ENCODE measurements at regions not wholly inside any gene's neighbourhood (a gene's known extent, or its start where the extent isn't known, plus 50 kb on each side); places are given as distances from the start of the nearest gene placed in this dataset.

GRCh38 chr13:30845297-30846214 lies 60.5 kb upstream of the MEDAG start:
- Histone ChIP-seq H3K9me3 (no peaks in the 10 kb centered on the region), H3K36me3 (no peaks in the 10 kb centered on the region), H3K4me1 (no peaks in the 10 kb centered on the region), H3K27ac (peak overlapping the region in 1 of 4 donors; percentile 10), H3K4me3 (no peak overlapping the region), H3K27me3 (no peaks in the 10 kb centered on the region)
- in situ Hi-C loops (cut with MboI; ENCODE audit: low pct_ligation_motif_present in 1 of 4, low pct_unique_long_range_greater_than_20kb in 1 of 4, low sequenced_read_pairs in 3 of 4) (loop anchor here in 1 of 4 donors (25.0 kb wide), 1 partner anchor 192 kb away; no protein-coding TSS in a partner anchor), intact Hi-C loops (cut with DNase I; ENCODE audit: low total_unique reads) (no loop called here)
- no peak for DNase-seq
- 60 to 62% methylated on average over 10 to 11 of the region's 11 CpGs for WGBS, 2 donors (ENCODE audit: low coverage in 1 of 2)
- TF ChIP-seq, protein P1, sequence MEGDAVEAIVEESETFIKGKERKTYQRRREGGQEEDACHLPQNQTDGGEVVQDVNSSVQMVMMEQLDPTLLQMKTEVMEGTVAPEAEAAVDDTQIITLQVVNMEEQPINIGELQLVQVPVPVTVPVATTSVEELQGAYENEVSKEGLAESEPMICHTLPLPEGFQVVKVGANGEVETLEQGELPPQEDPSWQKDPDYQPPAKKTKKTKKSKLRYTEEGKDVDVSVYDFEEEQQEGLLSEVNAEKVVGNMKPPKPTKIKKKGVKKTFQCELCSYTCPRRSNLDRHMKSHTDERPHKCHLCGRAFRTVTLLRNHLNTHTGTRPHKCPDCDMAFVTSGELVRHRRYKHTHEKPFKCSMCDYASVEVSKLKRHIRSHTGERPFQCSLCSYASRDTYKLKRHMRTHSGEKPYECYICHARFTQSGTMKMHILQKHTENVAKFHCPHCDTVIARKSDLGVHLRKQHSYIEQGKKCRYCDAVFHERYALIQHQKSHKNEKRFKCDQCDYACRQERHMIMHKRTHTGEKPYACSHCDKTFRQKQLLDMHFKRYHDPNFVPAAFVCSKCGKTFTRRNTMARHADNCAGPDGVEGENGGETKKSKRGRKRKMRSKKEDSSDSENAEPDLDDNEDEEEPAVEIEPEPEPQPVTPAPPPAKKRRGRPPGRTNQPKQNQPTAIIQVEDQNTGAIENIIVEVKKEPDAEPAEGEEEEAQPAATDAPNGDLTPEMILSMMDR (IDR thresholded peaks at IDR 0.05) = no peak
- TF ChIP-seq EP300 (IDR thresholded peaks at IDR 0.05; ENCODE audit: low read depth) = no peak
- TF ChIP-seq POLR2A (IDR thresholded peaks at IDR 0.05) = no peak
- TF ChIP-seq POLR2AphosphoS5 (IDR thresholded peaks at IDR 0.05) = no peak

GRCh38 chr13:30846311-30846710 lies 59.8 kb upstream of the MEDAG start:
- Histone ChIP-seq H3K36me3 (no peaks in the 10 kb centered on the region), H3K27ac (no peak overlapping the region), H3K4me1 (no peaks in the 10 kb centered on the region), H3K4me3 (no peak overlapping the region), H3K27me3 (no peaks in the 10 kb centered on the region), H3K9me3 (no peaks in the 10 kb centered on the region)
- intact Hi-C loops (cut with DNase I; ENCODE audit: low total_unique reads) = no loop called here
- in situ Hi-C loops (cut with MboI; ENCODE audit: low pct_ligation_motif_present in 1 of 4, low pct_unique_long_range_greater_than_20kb in 1 of 4, low sequenced_read_pairs in 3 of 4) = loop anchor here in 1 of 4 donors (25.0 kb wide), 1 partner anchor 191 kb away; no protein-coding TSS in a partner anchor
- no peak for TF ChIP-seq POLR2A (IDR thresholded peaks at IDR 0.05)
- TF ChIP-seq EP300 (IDR thresholded peaks at IDR 0.05; ENCODE audit: low read depth) = no peak
- no peak for TF ChIP-seq POLR2AphosphoS5 (IDR thresholded peaks at IDR 0.05)
- TF ChIP-seq, protein P1 (IDR thresholded peaks at IDR 0.05) = no peak
- no peak for DNase-seq
- 77 to 80% methylated on average over 1 to 2 of the region's 2 CpGs for WGBS, 2 donors (ENCODE audit: low coverage in 1 of 2)

- WGBS, 2 donors (ENCODE audit: low coverage in 1 of 2) = 86% methylated on average over 7 of the region's 7 CpGs; no CpG with 5 or more reads in 1 of the 2 donors
- in situ Hi-C loops (cut with MboI; ENCODE audit: low pct_ligation_motif_present in 1 of 4, low pct_unique_long_range_greater_than_20kb in 1 of 4, low sequenced_read_pairs in 3 of 4) = loop anchor here in 1 of 4 donors (25.0 kb wide), 1 partner anchor 190 kb away; no protein-coding TSS in a partner anchor
- no peak for DNase-seq
- Histone ChIP-seq H3K27me3 (no peaks in the 10 kb centered on the region), H3K4me1 (no peaks in the 10 kb centered on the region), H3K4me3 (no peak overlapping the region), H3K27ac (no peak overlapping the region), H3K36me3 (no peaks in the 10 kb centered on the region), H3K9me3 (no peaks in the 10 kb centered on the region)
- TF ChIP-seq, protein P1 (IDR thresholded peaks at IDR 0.05) = no peak
- no peak for TF ChIP-seq EP300 (IDR thresholded peaks at IDR 0.05; ENCODE audit: low read depth)
- TF ChIP-seq POLR2AphosphoS5 (IDR thresholded peaks at IDR 0.05) = no peak
- TF ChIP-seq POLR2A (IDR thresholded peaks at IDR 0.05) = no peak
- intact Hi-C loops (cut with DNase I; ENCODE audit: low total_unique reads) = no loop called here
Observed at GRCh38 chr13:30846866-30847265, 59.2 kb upstream of the MEDAG start.

- intact Hi-C loops (cut with DNase I; ENCODE audit: low total_unique reads) = no loop called here
- TF ChIP-seq POLR2A (IDR thresholded peaks at IDR 0.05) (no peak), POLR2AphosphoS5 (IDR thresholded peaks at IDR 0.05) (peak in 1 of 3 donors; percentile 9), EP300 (IDR thresholded peaks at IDR 0.05; ENCODE audit: low read depth) (no peak)
- TF ChIP-seq, protein P1 (IDR thresholded peaks at IDR 0.05) = no peak
- DNase-seq = no peak
- Histone ChIP-seq H3K9me3 (no peaks in the 10 kb centered on the region), H3K4me1 (no peaks in the 10 kb centered on the region), H3K4me3 (no peak overlapping the region), H3K27ac (peak overlapping the region in 3 of 4 donors; percentile 38 to 54 (median 46)), H3K36me3 (no peaks in the 10 kb centered on the region), H3K27me3 (no peaks in the 10 kb centered on the region)
- in situ Hi-C loops (cut with MboI; ENCODE audit: low pct_ligation_motif_present in 1 of 4, low pct_unique_long_range_greater_than_20kb in 1 of 4, low sequenced_read_pairs in 3 of 4) = loop anchor here in 1 of 4 donors (25.0 kb wide), 1 partner anchor 190 kb away; no protein-coding TSS in a partner anchor
- WGBS, 2 donors (ENCODE audit: low coverage in 1 of 2) = 39 to 51% methylated on average over 8 to 11 of the region's 11 CpGs
Observed at GRCh38 chr13:30847650-30848307, 58.3 kb upstream of the MEDAG start.

Measured in transverse colon (tissue), 4 donors.